B cell (primary cell): ENCODE measurements at regions not wholly inside any gene's neighbourhood (a gene's known extent, or its start where the extent isn't known, plus 50 kb on each side); places are given as distances from the start of the nearest gene placed in this dataset.

ENCODE experiments used
- ATAC-seq: fragments of 200-7000 bp; cut with Tn5 transposase; one replicate; pipeline ENCODE4 v1.10.0; 2021; ENCODE audit warnings: low read depth, mild to moderate bottlenecking, moderate number of reproducible peaks, moderate library complexity
- CTCF ChIA-PET: fragments of 350-600 bp; sonication (Branson Sonifier 250); formaldehyde crosslinking; loops from one replicate; lab custom pipeline; 2021; ENCODE audit warnings: antibody characterized with exemption, inconsistent platforms; lab: Charles Lee
- POLR2A ChIA-PET: fragments of 350-600 bp; sonication (Branson Sonifier 250); formaldehyde crosslinking; loops from one replicate; lab custom pipeline; 2021; ENCODE audit warnings: antibody characterized with exemption; lab: Charles Lee
- DNase-seq: peaks from one replicate; pipeline ENCODE4 v3.0.0; 2013
- H2AFZ ChIP-seq: 2 replicates; pipeline ENCODE4 v1.6.1; 2012; ENCODE audit warnings: mild to moderate bottlenecking, low read depth, low read length; ENCODE audit not compliant: insufficient read depth, poor library complexity, severe bottlenecking
- H3K27ac ChIP-seq, 2 donors: 1 replicate in 1 of 2; 2 replicates in 1 of 2; pipeline ENCODE4 v1.5.1; 2012 to 2013; ENCODE audit warnings: low read length in 2 of 2, mild to moderate bottlenecking in 2 of 2, moderate library complexity in 1 of 2
- H3K27me3 ChIP-seq, 4 experiments: fragments of 200-600 bp in 1 of 4; sonication (generic) in 1 of 4; replicated peaks in 1 of 4; 1 replicate in 2 of 4; 2 replicates in 2 of 4; pipeline versions ENCODE4 v1.6.1 to v1.7.0; 2013 to 2016; ENCODE audit warnings: low read length in 3 of 4, mild to moderate bottlenecking in 2 of 4, mixed read lengths in 1 of 4, moderate library complexity in 1 of 4; ENCODE audit not compliant: insufficient read depth in 4 of 4, control insufficient read depth in 3 of 4; ENCODE audit errors: control extremely low read depth in 1 of 4
- H3K36me3 ChIP-seq, 2 experiments: replicated peaks in 1 of 2; 1 replicate in 1 of 2; 2 replicates in 1 of 2; pipeline versions ENCODE4 v1.6.1 to v1.7.1; 2013; ENCODE audit warnings: low read length in 1 of 2; ENCODE audit not compliant: insufficient read depth in 2 of 2, control insufficient read depth in 1 of 2; ENCODE audit errors: control extremely low read depth in 1 of 2, extremely low read depth in 1 of 2
- H3K4me1 ChIP-seq, 2 donors: fragments of 200-600 bp in 1 of 2; sonication (generic) in 1 of 2; 1 replicate in 1 of 2; 2 replicates in 1 of 2; pipeline versions ENCODE4 v1.5.1 to v1.6.1; 2013 to 2017; ENCODE audit warnings: low read length in 2 of 2; ENCODE audit not compliant: control insufficient read depth in 2 of 2, insufficient read depth in 2 of 2
- H3K4me2 ChIP-seq: replicated peaks from 2 replicates; pipeline ENCODE3; 2012; ENCODE audit warnings: mild to moderate bottlenecking, low read depth, low read length; ENCODE audit not compliant: poor library complexity, severe bottlenecking
- H3K4me3 ChIP-seq, 5 experiments: fragments of 200-600 bp in 1 of 5; sonication (generic) in 1 of 5; 1 replicate in 3 of 5; 2 replicates in 2 of 5; pipeline versions ENCODE4 v1.5.1 to v1.7.0; 2011 to 2016; ENCODE audit warnings: low read length in 4 of 5, mild to moderate bottlenecking in 4 of 5, low read depth in 2 of 5, control low read depth in 1 of 5, moderate library complexity in 1 of 5; ENCODE audit not compliant: insufficient read depth in 1 of 5; ENCODE audit errors: control extremely low read depth in 1 of 5, extremely low read depth in 1 of 5
- H3K79me2 ChIP-seq: fragments of 200-600 bp; sonication (generic); one replicate; pipeline ENCODE4 v1.6.0; 2016; ENCODE audit warnings: low read length; ENCODE audit not compliant: control insufficient read depth, insufficient read depth
- H3K9ac ChIP-seq: fragments of 200-600 bp; sonication (generic); 2 replicates; pipeline ENCODE4 v1.6.1; 2017; ENCODE audit warnings: mild to moderate bottlenecking, low read length, moderate library complexity
- H3K9me3 ChIP-seq, 3 donors: one replicate each; pipeline versions ENCODE4 v1.6.1 to v1.7.1; 2013; ENCODE audit warnings: low read length in 2 of 3; ENCODE audit not compliant: control insufficient read depth in 2 of 3, insufficient read depth in 1 of 3; ENCODE audit errors: control extremely low read depth in 1 of 3
- H4K20me1 ChIP-seq: 2 replicates; pipeline ENCODE4 v1.6.0; 2012; ENCODE audit warnings: mild to moderate bottlenecking, low read length; ENCODE audit not compliant: insufficient read depth, control insufficient read depth, poor library complexity, severe bottlenecking
- H3K27ac Mint-ChIP-seq: one replicate; pipeline ENCODE4 v1.8.0; 2021; ENCODE audit warnings: mixed read lengths
- H3K27me3 Mint-ChIP-seq: one replicate; pipeline ENCODE4 v1.8.0; 2021; ENCODE audit warnings: mixed read lengths
- H3K4me1 Mint-ChIP-seq: one replicate; pipeline ENCODE4 v1.8.0; 2021; ENCODE audit warnings: mixed read lengths
- H3K4me3 Mint-ChIP-seq: one replicate; pipeline ENCODE4 v1.8.0; 2021; ENCODE audit warnings: mixed read lengths
- H3K9me3 Mint-ChIP-seq: one replicate; pipeline ENCODE4 v1.8.0; 2022; ENCODE audit warnings: mixed read lengths; ENCODE audit not compliant: insufficient read depth
- CTCF ChIP-seq: fragments of 200-600 bp; IDR thresholded peaks from one replicate; pipeline ENCODE4 v1.8.0; 2022; ENCODE audit warnings: antibody characterized with exemption, mild to moderate bottlenecking
- EZH2 ChIP-seq: IDR thresholded peaks from 2 replicates; pipeline ENCODE4 v1.6.1; 2012; ENCODE audit warnings: borderline replicate concordance, low read depth, mild to moderate bottlenecking, moderate library complexity, low read length; ENCODE audit not compliant: insufficient read depth, poor library complexity, severe bottlenecking
- WGBS: methylation state at CpG from one replicate; pipeline ENCODE4 v1.1.5; 2013; ENCODE audit warnings: missing lambda C conversion rate; ENCODE audit not compliant: insufficient coverage; 5-methylcytosine and 5-hydroxymethylcytosine counted together
- intact Hi-C: fragments of 100-400 bp; cut with micrococcal nuclease; formaldehyde crosslinking; loops from one replicate; pipeline ENCODE4 v1.10.0; 2022

GRCh38 chr2:185147361-185147760 lies 549.0 kb downstream of the ZNF804A start:
- no peak overlapping the region for H3K4me3 ChIP-seq
- H2AFZ ChIP-seq, result no peak overlapping the region
- intact Hi-C loops, result no loop called here
- H4K20me1 ChIP-seq, result no peaks in the 10 kb centered on the region
- H3K27me3 ChIP-seq, result no peaks in the 10 kb centered on the region
- no peaks in the 10 kb centered on the region for H3K9me3 Mint-ChIP-seq
- WGBS, result no CpG with 5 or more reads among the region's 1 CpG
- H3K9ac ChIP-seq, result no peak overlapping the region
- no peak overlapping the region for H3K27ac ChIP-seq
- no peaks in the 10 kb centered on the region for H3K4me1 ChIP-seq
- no peak overlapping the region for H3K4me3 Mint-ChIP-seq
- CTCF ChIA-PET, result no interaction called here
- H3K4me2 ChIP-seq, result no peak overlapping the region
- no peaks in the 10 kb centered on the region for H3K79me2 ChIP-seq
- POLR2A ChIA-PET, result no interaction called here
- no peaks in the 10 kb centered on the region for H3K4me1 Mint-ChIP-seq
- H3K27me3 Mint-ChIP-seq, result no peaks in the 10 kb centered on the region
- TF ChIP-seq EZH2, result no peak
- TF ChIP-seq CTCF, result no peak
- H3K36me3 ChIP-seq, result no peaks in the 10 kb centered on the region
- H3K9me3 ChIP-seq, result peaks cover 0 to 8% (median 0%) of the 10 kb centered on the region in 3 donors
- H3K27ac Mint-ChIP-seq, result no peak overlapping the region
- no peak for ATAC-seq
- no peak for DNase-seq

- Histone ChIP-seq H3K4me1 (no peaks in the 10 kb centered on the region), H3K9me3 (peaks cover 0 to 1% (median 0%) of the 10 kb centered on the region in 3 donors), H3K36me3 (no peaks in the 10 kb centered on the region), H3K27ac (no peak overlapping the region), H3K27me3 (no peaks in the 10 kb centered on the region), H2AFZ (no peak overlapping the region), H3K4me2 (no peak overlapping the region), H3K4me3 (no peak overlapping the region), H3K9ac (no peak overlapping the region), H4K20me1 (no peaks in the 10 kb centered on the region), H3K79me2 (no peaks in the 10 kb centered on the region)
- H3K27ac Mint-ChIP-seq, result no peak overlapping the region
- CTCF ChIA-PET, result no interaction called here
- DNase-seq, result no peak
- H3K4me1 Mint-ChIP-seq, result no peaks in the 10 kb centered on the region
- H3K9me3 Mint-ChIP-seq, result no peaks in the 10 kb centered on the region
- H3K4me3 Mint-ChIP-seq, result no peak overlapping the region
- POLR2A ChIA-PET, result no interaction called here
- no peak for ATAC-seq
- no peaks in the 10 kb centered on the region for H3K27me3 Mint-ChIP-seq
- no peak for TF ChIP-seq EZH2
- no peak for TF ChIP-seq CTCF
- no CpG with 5 or more reads among the region's 3 CpGs for WGBS
- intact Hi-C loops, result no loop called here
These were observed 553.9 kb downstream of the ZNF804A start for GRCh38 chr2:185152186-185152585.
